LNCaP clone FGC (cell line): ENCODE measurements at regions not wholly inside any gene's neighbourhood (a gene's known extent, or its start where the extent isn't known, plus 50 kb on each side); places are given as distances from the start of the nearest gene placed in this dataset.
"Not testable (repeated sequence)": the region's sequence is repeated elsewhere in the genome, so short reads cannot be mapped to it uniquely, and the experiment has no call there.

Source experiments
- DNase-seq: peaks from one replicate; pipeline ENCODE4 v3.0.0-alpha.2; 2011; ENCODE audit warnings: low read depth
- H3K4me3 ChIP-seq: 2 replicates; pipeline ENCODE4 v1.5.1; 2011; ENCODE audit warnings: mild to moderate bottlenecking, low read depth, low read length, control low read depth
- TF ChIP-seq, protein P1 (sequence below): IDR thresholded peaks from 2 replicates; pipeline ENCODE4 v1.5.1; 2012; ENCODE audit warnings: mild to moderate bottlenecking; ENCODE audit not compliant: control insufficient read depth, insufficient read depth; ENCODE audit errors: extremely low read depth

DNA sequence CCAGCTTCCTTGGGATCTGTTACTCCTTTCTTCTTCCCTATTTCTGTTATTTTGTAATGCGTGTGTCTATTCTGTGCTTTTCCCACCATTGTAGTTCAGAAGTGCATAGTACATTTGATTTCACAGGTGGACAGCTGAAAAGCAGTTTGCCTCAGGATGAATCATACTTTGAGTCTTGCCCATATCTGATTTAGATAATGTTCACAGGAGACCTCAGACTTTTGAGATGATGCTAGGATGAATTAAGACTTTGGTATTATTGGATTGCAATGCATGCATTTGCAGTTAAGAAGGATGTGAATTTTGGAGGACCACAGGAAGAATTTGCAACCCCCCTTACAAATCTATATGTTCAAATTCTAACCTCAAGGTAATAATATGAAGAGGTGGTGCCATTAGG, 769.6 kb downstream of the CDH11 start:
- H3K4me3 ChIP-seq = no peak overlapping the region
- TF ChIP-seq, protein P1, sequence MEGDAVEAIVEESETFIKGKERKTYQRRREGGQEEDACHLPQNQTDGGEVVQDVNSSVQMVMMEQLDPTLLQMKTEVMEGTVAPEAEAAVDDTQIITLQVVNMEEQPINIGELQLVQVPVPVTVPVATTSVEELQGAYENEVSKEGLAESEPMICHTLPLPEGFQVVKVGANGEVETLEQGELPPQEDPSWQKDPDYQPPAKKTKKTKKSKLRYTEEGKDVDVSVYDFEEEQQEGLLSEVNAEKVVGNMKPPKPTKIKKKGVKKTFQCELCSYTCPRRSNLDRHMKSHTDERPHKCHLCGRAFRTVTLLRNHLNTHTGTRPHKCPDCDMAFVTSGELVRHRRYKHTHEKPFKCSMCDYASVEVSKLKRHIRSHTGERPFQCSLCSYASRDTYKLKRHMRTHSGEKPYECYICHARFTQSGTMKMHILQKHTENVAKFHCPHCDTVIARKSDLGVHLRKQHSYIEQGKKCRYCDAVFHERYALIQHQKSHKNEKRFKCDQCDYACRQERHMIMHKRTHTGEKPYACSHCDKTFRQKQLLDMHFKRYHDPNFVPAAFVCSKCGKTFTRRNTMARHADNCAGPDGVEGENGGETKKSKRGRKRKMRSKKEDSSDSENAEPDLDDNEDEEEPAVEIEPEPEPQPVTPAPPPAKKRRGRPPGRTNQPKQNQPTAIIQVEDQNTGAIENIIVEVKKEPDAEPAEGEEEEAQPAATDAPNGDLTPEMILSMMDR = no peak
- DNase-seq = no peak

DNA sequence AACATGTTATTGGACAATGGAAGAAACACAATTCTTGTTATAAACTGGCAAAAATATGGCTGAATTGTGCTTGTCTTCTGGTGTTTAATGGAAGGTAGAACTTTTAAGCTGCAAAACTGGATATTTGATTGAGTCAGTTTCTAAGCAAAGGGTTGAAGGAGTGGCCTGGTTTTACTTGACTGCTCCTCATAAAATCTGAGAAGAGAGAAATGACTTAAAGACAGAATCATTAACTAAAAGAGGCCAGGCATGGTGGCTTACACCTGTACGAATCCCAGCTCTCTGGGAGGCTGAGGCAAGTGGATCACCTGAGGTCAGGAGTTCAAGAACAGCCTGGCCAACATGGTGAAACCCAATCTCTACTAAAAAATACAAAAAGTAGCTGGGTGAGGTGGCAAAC, 770.7 kb downstream of the CDH11 start:
- H3K4me3 ChIP-seq = no peak overlapping the region
- TF ChIP-seq, protein P1 = no peak
- DNase-seq = no peak

DNA sequence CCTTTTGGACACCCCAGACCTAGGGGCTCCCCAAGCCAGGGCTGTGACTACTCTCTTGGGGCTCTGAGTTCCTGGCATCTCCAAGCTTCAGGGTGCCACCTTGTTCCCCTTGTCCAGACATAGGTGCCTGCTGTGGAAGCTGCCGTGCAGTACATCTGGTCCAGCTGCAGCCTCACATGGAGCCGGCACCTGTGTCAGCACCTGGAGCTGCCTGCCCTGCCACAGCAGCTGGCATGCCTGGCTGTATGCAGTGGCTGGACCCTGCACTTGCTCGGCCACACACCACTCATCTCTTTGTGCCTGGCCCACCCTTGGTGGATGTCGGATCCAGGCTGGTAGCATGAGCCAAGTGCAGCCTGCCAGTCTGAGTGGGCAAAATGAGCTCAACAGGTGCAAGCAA, 775.8 kb downstream of the CDH11 start:
- H3K4me3 ChIP-seq = no peak overlapping the region
- TF ChIP-seq, protein P1 = no peak
- DNase-seq = no peak

DNA sequence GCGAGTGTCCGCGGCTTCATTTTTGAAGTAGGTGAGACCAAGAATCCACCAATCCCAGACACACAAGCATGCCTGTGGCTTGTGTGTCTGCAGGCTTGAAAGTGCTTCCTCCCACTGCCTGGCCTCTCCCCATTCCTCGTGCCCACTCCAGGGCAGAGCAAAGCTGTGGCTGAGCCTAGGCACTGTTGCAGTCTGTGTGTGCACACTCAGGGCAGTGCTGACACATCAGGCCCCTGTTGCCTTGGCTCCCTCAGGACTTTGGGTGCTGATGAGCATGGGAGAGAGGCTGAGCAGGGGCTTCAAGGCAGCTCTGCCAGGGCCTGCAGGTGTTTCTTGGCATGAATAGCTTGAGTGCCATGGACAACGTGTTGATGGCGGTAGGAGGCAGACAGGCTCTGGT, 776.7 kb downstream of the CDH11 start:
- TF ChIP-seq, protein P1 = no peak
- DNase-seq = no peak
- no peak overlapping the region for H3K4me3 ChIP-seq

DNA sequence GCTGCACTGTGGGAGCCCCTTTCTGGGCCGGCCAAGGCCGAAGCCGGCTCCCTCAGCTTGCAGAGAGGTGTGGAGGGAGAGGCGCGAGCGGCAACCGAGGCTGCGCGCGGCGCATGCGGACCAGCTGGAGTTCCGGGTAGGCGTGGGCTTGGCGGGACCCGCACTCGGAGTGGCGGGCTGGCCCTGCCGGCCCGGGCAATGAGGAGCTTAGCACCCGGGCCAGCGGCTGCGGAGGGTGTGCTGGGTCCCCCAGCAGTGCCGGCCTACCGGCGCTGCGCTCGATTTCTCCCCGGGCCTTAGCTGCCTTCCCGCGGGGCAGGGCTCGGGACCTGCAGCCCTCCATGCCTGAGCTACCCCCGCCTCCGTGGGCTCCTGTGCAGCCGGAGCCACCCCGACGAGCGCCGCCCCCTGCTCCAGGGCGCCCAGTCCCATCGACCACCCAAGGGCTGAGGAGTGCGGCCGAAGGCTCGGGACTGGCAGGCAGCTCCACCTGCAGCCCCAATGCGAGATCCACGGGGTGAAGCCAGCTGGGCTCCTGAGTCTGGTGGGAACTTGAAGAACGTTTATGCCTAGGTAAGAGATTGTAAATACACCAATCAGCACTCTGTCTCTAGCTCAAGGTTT, 777.9 kb downstream of the CDH11 start:
- DNase-seq, H3K4me3 ChIP-seq: not testable (repeated sequence)

DNA sequence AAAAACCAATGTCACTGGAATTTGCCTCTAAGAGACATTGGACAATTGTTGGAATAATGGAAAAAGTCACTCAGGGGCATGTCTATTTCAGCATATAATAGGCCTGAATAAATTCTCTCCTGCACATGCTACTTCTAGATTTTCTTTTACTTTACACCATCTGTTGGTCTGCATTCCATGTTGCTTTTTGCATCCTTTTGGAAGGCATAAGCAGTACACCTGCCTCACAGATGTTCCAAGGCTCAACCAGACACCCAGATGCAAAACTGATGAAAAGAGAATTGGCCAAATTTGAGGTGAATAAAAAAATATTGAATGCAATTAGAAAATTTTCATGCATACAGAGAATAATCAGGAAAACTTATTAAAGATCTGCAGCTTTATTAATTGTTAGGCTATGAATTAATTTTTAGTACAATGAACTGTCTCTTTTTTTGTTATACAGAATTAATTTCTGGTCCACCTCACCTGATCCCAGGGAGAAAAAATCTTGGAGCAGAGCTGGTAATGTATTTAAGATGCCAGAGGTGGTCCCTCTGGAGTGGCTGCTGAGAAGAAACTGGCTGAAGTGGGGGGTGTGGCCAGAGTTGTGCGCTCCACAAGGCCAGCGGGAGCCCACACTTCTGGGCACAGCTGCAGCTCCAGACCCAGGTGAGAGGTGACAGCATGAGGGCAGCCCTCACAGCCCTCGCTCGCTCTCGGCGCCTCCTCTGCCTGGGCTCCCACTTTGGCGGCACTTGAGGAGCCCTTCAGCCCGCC, 778.6 kb downstream of the CDH11 start:
- DNase-seq = no peak
- H3K4me3 ChIP-seq = no peak overlapping the region
- TF ChIP-seq, protein P1 = no peak

DNA sequence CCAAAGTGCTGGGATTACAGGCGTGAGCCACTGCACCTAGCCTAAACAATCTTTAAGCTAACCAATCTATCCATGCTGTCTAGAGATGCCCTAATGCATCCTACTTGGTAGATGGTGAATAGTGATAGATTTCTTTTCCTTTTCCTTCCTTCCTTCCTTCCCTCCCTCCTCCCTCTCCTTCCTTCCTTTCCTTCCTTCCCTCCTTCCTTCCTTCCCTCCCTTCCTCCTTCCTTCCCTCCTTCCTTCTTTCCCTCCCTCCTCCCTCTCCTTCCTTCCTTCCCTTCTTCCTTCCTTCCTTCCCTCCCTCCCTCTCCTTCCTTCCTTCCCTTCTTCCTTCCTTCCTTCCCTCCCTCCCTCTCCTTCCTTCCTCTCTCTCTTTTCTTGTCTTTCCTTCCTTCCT, 780.5 kb downstream of the CDH11 start:
- DNase-seq, H3K4me3 ChIP-seq: not testable (repeated sequence)
